ENCODE measurements at regions not wholly inside any gene's neighbourhood (a gene's known extent, or its start where the extent isn't known, plus 50 kb on each side); places are given as distances from the start of the nearest gene placed in this dataset.
"Not testable (repeated sequence)": the region's sequence is repeated elsewhere in the genome, so short reads cannot be mapped to it uniquely, and the experiment has no call there.

- H3K4me3 Mint-ChIP-seq: no peak overlapping the region
Measured at GRCh38 chr6:23790756-23791155, 335.3 kb upstream of the NRSN1 start.

GRCh38 chr6:23797041-23797440, 329.0 kb upstream of the NRSN1 start:
- no peak overlapping the region for H3K27ac Mint-ChIP-seq
- ATAC-seq (no peak), DNase-seq (no peak)
- no peak overlapping the region for H3K4me3 Mint-ChIP-seq
- ChIA-PET POLR2A (no interaction called here), CTCF (no interaction called here)
- no peaks in the 10 kb centered on the region for H3K4me1 Mint-ChIP-seq (ENCODE audit: low read depth)
- H3K27me3 Mint-ChIP-seq (ENCODE audit: low read depth): no peaks in the 10 kb centered on the region
- peaks cover 3% of the 10 kb centered on the region for H3K9me3 Mint-ChIP-seq (ENCODE audit: insufficient read depth)
- H3K36me3 Mint-ChIP-seq (ENCODE audit: low read depth): no peaks in the 10 kb centered on the region

More at GRCh38 chr6:23790756-23791155, 335.3 kb upstream of the NRSN1 start:
- Mint-ChIP-seq H3K27me3 (ENCODE audit: low read depth) (no peaks in the 10 kb centered on the region), H3K4me1 (ENCODE audit: low read depth) (no peaks in the 10 kb centered on the region), H3K36me3 (ENCODE audit: low read depth) (no peaks in the 10 kb centered on the region), H3K9me3 (ENCODE audit: insufficient read depth) (no peaks in the 10 kb centered on the region), H3K27ac (no peak overlapping the region)
- ATAC-seq: no peak
- CTCF ChIA-PET: no interaction called here
- POLR2A ChIA-PET: no interaction called here
- DNase-seq: no peak

- H3K4me1 Mint-ChIP-seq (ENCODE audit: low read depth); POLR2A ChIA-PET; H3K4me3 Mint-ChIP-seq; H3K9me3 Mint-ChIP-seq (ENCODE audit: insufficient read depth); H3K36me3 Mint-ChIP-seq (ENCODE audit: low read depth); H3K27me3 Mint-ChIP-seq (ENCODE audit: low read depth); DNase-seq; CTCF ChIA-PET; ATAC-seq; H3K27ac Mint-ChIP-seq: not testable (repeated sequence)
Measured at GRCh38 chr6:23804289-23804688, 321.7 kb upstream of the NRSN1 start.

GRCh38 chr6:23821141-23821540, 304.9 kb upstream of the NRSN1 start:
- DNase-seq; H3K9me3 Mint-ChIP-seq (ENCODE audit: insufficient read depth); CTCF ChIA-PET; H3K4me1 Mint-ChIP-seq (ENCODE audit: low read depth); H3K27ac Mint-ChIP-seq; H3K27me3 Mint-ChIP-seq (ENCODE audit: low read depth); H3K36me3 Mint-ChIP-seq (ENCODE audit: low read depth); ATAC-seq; H3K4me3 Mint-ChIP-seq: not testable (repeated sequence)
- POLR2A ChIA-PET: interaction anchor here (0.6 kb wide), 1 partner anchor 44 kb away, joined by 3 read pairs; no protein-coding TSS in a partner anchor

GRCh38 chr6:23823421-23823820, 302.6 kb upstream of the NRSN1 start:
- CTCF ChIA-PET: no interaction called here
- POLR2A ChIA-PET: no interaction called here

GRCh38 chr6:23826572-23826971, 299.4 kb upstream of the NRSN1 start:
- no peak for DNase-seq
- ChIA-PET POLR2A (no interaction called here), CTCF (no interaction called here)
- Mint-ChIP-seq H3K9me3 (ENCODE audit: insufficient read depth) (peaks cover 5% of the 10 kb centered on the region), H3K27ac (no peak overlapping the region), H3K27me3 (ENCODE audit: low read depth) (no peaks in the 10 kb centered on the region), H3K4me1 (ENCODE audit: low read depth) (no peaks in the 10 kb centered on the region), H3K4me3 (no peak overlapping the region), H3K36me3 (ENCODE audit: low read depth) (no peaks in the 10 kb centered on the region)
- no peak for ATAC-seq

More at GRCh38 chr6:23823421-23823820, 302.6 kb upstream of the NRSN1 start:
- Mint-ChIP-seq H3K27ac (no peak overlapping the region), H3K36me3 (ENCODE audit: low read depth) (no peaks in the 10 kb centered on the region), H3K4me1 (ENCODE audit: low read depth) (no peaks in the 10 kb centered on the region), H3K4me3 (no peak overlapping the region), H3K9me3 (ENCODE audit: insufficient read depth) (peaks cover 6% of the 10 kb centered on the region), H3K27me3 (ENCODE audit: low read depth) (no peaks in the 10 kb centered on the region)
- ATAC-seq (no peak), DNase-seq (no peak)

GRCh38 chr6:23828861-23829260, 297.2 kb upstream of the NRSN1 start:
- no peaks in the 10 kb centered on the region for H3K4me1 Mint-ChIP-seq (ENCODE audit: low read depth)
- CTCF ChIA-PET: no interaction called here
- DNase-seq (no peak), ATAC-seq (no peak)
- no peaks in the 10 kb centered on the region for H3K36me3 Mint-ChIP-seq (ENCODE audit: low read depth)
- peaks cover 4% of the 10 kb centered on the region for H3K9me3 Mint-ChIP-seq (ENCODE audit: insufficient read depth)
- H3K27ac Mint-ChIP-seq: no peak overlapping the region
- POLR2A ChIA-PET: no interaction called here
- no peaks in the 10 kb centered on the region for H3K27me3 Mint-ChIP-seq (ENCODE audit: low read depth)
- H3K4me3 Mint-ChIP-seq: no peak overlapping the region

GRCh38 chr6:23841116-23841515, 284.9 kb upstream of the NRSN1 start:
- no peaks in the 10 kb centered on the region for H3K27me3 Mint-ChIP-seq (ENCODE audit: low read depth)
- H3K27ac Mint-ChIP-seq: no peak overlapping the region
- ChIA-PET CTCF (no interaction called here), POLR2A (no interaction called here)
- DNase-seq (no peak), ATAC-seq (no peak)
- H3K4me1 Mint-ChIP-seq (ENCODE audit: low read depth): no peaks in the 10 kb centered on the region
- no peak overlapping the region for H3K4me3 Mint-ChIP-seq
- no peaks in the 10 kb centered on the region for H3K9me3 Mint-ChIP-seq (ENCODE audit: insufficient read depth)
- H3K36me3 Mint-ChIP-seq (ENCODE audit: low read depth): no peaks in the 10 kb centered on the region

- DNase-seq (no peak), ATAC-seq (no peak)
- Mint-ChIP-seq H3K36me3 (ENCODE audit: low read depth) (no peaks in the 10 kb centered on the region), H3K27ac (no peak overlapping the region), H3K4me3 (no peak overlapping the region), H3K4me1 (ENCODE audit: low read depth) (no peaks in the 10 kb centered on the region), H3K27me3 (ENCODE audit: low read depth) (no peaks in the 10 kb centered on the region), H3K9me3 (ENCODE audit: insufficient read depth) (no peaks in the 10 kb centered on the region)
- ChIA-PET CTCF (no interaction called here), POLR2A (no interaction called here)
Measured at GRCh38 chr6:23842760-23843159, 283.3 kb upstream of the NRSN1 start.

GRCh38 chr6:23851522-23851921, 274.5 kb upstream of the NRSN1 start:
- CTCF ChIA-PET: no interaction called here
- Mint-ChIP-seq H3K27me3 (ENCODE audit: low read depth) (no peaks in the 10 kb centered on the region), H3K4me1 (ENCODE audit: low read depth) (no peaks in the 10 kb centered on the region), H3K4me3 (no peak overlapping the region), H3K27ac (no peak overlapping the region), H3K36me3 (ENCODE audit: low read depth) (no peaks in the 10 kb centered on the region), H3K9me3 (ENCODE audit: insufficient read depth) (no peaks in the 10 kb centered on the region)
- no peak for ATAC-seq
- DNase-seq: no peak
- POLR2A ChIA-PET: no interaction called here

GRCh38 chr6:23853566-23854133, 272.4 kb upstream of the NRSN1 start:
- H3K4me1 Mint-ChIP-seq (ENCODE audit: low read depth); ATAC-seq; H3K36me3 Mint-ChIP-seq (ENCODE audit: low read depth); H3K27ac Mint-ChIP-seq; POLR2A ChIA-PET; CTCF ChIA-PET; H3K27me3 Mint-ChIP-seq (ENCODE audit: low read depth); DNase-seq; H3K9me3 Mint-ChIP-seq (ENCODE audit: insufficient read depth); H3K4me3 Mint-ChIP-seq: not testable (repeated sequence)

GRCh38 chr6:23854154-23854553, 271.9 kb upstream of the NRSN1 start:
- not testable (repeated sequence) for H3K27ac Mint-ChIP-seq

GRCh38 chr6:23855497-23856116, 270.4 kb upstream of the NRSN1 start:
- no peak for DNase-seq
- CTCF ChIA-PET: no interaction called here
- H3K27ac Mint-ChIP-seq: no peak overlapping the region
- H3K36me3 Mint-ChIP-seq (ENCODE audit: low read depth): no peaks in the 10 kb centered on the region
- H3K4me1 Mint-ChIP-seq (ENCODE audit: low read depth): no peaks in the 10 kb centered on the region
- peaks cover 8% of the 10 kb centered on the region for H3K9me3 Mint-ChIP-seq (ENCODE audit: insufficient read depth)
- H3K4me3 Mint-ChIP-seq: no peak overlapping the region
- no peaks in the 10 kb centered on the region for H3K27me3 Mint-ChIP-seq (ENCODE audit: low read depth)
- POLR2A ChIA-PET: no interaction called here
- ATAC-seq: no peak

More at GRCh38 chr6:23854154-23854553, 271.9 kb upstream of the NRSN1 start:
- ATAC-seq; DNase-seq; H3K36me3 Mint-ChIP-seq (ENCODE audit: low read depth); H3K27me3 Mint-ChIP-seq (ENCODE audit: low read depth); CTCF ChIA-PET; H3K9me3 Mint-ChIP-seq (ENCODE audit: insufficient read depth); H3K4me3 Mint-ChIP-seq; POLR2A ChIA-PET; H3K4me1 Mint-ChIP-seq (ENCODE audit: low read depth): not testable (repeated sequence)

Data from activated CD8-positive, alpha-beta T cell treated with anti-CD3 and anti-CD28 coated beads, Interleukin-2, amount 10 ng/mL, durations not matched to agents 7 days and 5 days (primary cell).